GM04503 (cell line): ENCODE measurements at regions not wholly inside any gene's neighbourhood (a gene's known extent, or its start where the extent isn't known, plus 50 kb on each side); places are given as distances from the start of the nearest gene placed in this dataset.
A peak's percentile ranks its signal among the peaks of the same experiment; 100 is the strongest.
"Not testable (repeated sequence)": the region's sequence is repeated elsewhere in the genome, so short reads cannot be mapped to it uniquely, and the experiment has no call there.

Experiments used
- DNase-seq: peaks from one replicate; pipeline ENCODE4 v3.0.0-alpha.2; 2012; ENCODE audit warnings: low read depth

DNA sequence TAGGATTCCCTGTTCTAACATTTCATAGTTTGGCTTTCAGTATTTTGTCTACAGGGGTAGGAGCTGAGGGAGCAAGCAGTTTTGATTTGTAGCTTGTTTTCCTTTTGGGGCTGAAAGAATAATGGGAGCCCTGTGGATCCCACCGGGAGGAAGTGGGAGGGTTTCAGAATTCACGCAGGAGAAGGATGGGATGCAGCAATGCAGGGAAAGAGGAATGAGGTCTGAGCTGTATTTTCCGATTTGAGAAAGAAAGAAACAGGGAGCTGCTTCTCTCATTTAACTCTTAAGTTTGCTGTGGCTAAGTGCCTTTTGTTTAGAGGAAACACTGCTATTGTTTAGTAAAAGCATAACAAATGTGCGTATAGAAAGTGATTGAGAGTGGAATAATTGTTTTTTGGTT lies 141.0 kb downstream of the ADCYAP1 start:
- DNase-seq = no peak

DNA sequence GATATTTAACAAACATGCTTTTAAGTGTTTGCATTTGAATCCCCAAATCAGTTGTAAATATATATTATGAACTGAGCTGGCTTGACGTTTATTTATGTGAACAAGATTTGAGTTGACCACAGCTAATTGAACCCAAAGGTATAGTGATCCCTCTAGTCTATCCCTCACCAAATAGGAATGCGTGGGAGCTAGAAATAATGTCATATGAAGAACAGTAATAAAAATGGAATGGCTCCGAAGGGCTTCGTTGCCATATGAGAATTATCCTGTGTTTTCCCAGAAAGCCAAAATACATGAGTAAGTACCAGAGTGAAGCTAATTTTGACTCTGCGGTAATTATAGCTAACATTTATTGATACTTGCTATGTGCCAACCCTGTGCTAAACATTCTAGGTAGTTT lies 142.7 kb downstream of the ADCYAP1 start:
- peak; percentile 60 for DNase-seq

DNA sequence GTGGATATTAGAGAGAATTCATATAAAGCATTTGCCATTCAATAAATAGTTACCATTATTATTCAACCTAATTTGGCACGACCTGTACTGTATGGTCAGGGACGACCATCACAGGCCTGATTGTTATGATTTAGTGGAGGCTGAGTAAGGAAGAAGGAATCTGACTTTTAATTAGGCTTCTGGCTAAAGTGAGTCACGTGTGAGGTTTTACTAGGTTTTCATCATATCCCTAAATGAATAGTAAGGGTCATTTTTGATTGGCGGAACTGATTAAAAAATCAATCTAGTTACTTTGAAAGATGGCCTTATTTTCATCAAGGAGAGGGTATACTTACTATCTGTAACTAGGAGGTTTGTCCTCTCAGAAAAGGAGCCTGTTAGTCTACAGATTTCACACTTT lies 143.4 kb downstream of the ADCYAP1 start:
- DNase-seq = peak; percentile 24

DNA sequence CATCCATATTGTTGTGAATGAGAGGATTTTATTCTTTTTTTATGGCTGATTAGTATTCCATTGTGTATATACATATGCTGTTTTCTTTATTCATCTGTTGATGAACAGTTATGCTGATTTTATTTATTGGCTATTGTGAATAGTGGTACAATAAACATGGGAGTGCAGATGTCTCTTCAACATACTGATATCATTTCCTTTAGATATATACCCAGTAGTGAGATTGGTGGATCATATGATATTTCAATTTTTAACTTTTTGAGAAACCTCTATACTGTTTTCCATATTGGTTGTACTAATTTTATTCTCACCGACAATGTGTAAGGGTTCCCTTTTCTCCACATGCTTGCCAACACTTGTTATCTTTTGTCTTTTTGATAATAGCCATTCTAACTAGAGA lies 144.5 kb downstream of the ADCYAP1 start:
- no peak for DNase-seq

DNA sequence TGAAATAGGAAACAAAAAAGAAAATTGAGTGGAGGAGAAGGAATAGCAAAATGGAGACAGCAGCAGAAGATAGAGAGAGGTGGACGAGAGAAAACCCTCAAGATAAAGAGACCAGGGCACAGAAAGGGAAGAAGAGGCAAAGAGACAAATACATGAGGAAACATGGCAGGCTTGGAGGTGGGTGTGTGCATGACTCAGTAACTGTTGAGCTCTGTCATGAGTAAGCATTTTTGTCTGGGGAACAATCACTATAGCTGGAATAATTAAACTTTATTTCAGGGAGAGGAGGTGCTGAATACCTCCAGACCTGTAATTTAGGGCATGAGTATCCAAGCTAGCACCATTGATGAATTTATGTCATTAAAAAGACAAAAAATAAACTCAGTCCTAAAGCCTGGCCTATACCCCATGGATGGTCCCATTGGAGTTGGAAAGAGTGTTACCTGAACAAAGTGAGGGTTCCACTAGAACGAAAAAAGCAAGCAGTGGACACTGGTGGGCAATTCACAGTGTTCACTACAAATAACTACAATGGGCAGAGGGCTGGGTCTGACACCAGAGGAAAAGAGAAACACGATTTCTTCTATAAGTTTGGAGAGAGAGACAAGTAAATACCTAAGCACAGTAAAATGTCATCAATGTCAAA lies 145.5 kb downstream of the ADCYAP1 start:
- DNase-seq = no peak

DNA sequence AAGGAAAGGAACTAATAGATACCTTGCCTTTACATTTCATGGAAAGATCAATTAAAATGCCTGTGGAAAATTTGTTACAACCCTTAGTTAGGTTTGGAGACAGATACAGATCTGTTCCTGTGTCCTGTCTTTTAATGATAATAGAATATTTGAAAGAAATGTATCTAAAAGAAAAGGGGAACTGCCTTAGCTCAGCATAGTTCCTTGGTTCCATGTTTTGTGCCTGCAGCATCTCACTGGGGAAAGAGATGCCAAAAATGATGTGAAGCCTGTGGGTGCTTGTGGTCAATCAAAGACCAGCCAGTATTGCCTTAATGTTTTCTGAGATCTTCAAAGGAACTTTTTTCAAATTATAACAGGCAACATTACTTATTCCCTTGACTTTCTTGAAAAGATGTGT lies 147.6 kb downstream of the ADCYAP1 start:
- DNase-seq = no peak

DNA sequence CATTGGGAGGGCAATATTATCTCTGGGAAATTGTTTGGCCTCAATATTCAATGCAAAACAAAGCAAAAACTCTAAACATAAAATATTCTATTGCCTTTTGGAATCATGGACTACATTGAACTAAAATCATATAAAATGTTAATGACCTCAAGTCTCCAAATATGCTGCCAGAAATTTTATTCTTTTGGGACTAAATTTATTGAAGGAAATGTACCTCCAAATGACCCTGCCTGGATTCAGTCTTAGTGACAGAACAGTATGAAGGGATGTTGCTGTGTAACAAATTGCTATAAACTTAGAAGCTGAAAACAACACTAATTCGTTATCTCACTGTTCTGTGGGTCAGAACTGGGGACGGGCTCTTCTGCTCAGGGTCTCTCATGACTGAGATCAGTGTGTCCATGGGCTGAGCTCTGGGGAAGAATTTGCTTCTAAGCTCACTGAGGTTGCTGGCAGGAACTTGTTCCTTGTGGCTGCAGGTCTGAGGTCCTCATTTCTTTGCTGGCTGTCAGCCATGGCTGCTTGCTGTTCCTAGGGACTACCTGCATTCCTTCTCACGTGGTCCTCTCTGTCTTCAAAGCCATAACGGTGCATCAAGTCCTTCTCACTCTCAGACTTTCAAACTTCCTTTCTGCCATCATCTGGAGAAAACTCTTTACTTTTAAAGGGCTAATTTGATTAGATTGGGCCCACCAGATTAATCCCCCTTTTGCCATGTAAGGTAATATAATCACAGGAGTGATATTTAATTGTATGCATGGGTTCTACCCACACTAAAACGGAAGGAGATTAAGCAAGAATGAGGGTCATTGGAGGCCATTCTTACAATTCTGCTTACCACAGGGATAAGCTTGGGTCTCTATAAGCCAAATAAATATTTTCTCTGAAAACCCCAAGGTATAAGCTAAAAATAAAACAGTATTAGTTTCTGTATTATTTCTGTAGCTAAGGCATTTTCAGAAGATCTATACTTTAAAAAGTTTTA lies 149.0 kb downstream of the ADCYAP1 start:
- DNase-seq = no peak

DNA sequence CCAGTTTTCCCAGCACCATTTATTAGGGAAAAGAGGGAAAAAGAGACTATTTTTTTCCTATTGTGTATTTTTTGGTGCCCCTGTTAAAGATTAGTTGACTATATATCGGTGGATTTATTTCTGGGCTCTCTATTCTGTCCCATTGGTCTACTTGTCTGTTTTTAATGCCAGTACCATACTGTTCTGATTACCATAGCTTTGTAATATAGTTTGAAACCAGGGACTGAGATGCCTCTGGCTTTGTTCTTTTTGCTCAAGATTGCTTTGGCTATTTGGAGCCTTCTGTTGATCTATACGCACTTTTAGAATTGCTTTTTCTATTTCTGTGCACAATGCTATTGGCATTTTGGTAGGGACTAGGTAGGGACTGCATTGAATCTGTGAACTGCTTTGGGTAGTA lies 151.7 kb downstream of the ADCYAP1 start:
- DNase-seq = no peak

DNA sequence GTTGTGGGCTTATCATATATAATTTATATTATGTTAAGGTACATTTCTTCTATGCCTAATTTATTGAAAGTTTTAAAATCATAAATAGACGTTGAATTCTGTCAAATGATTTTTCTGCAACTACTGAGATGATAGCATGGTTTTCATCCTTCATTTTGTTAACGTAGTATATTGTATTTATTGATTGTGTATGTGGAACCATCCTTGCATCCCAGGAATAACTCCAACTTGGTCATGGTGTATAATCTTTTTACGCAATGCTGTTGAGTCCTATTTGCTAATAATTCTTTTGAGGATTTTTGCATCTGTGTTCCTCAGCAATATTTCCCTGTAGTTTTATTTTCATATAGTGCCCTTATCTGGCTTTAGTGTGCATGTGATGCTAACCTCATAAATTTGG lies 152.7 kb downstream of the ADCYAP1 start:
- DNase-seq = no peak

DNA sequence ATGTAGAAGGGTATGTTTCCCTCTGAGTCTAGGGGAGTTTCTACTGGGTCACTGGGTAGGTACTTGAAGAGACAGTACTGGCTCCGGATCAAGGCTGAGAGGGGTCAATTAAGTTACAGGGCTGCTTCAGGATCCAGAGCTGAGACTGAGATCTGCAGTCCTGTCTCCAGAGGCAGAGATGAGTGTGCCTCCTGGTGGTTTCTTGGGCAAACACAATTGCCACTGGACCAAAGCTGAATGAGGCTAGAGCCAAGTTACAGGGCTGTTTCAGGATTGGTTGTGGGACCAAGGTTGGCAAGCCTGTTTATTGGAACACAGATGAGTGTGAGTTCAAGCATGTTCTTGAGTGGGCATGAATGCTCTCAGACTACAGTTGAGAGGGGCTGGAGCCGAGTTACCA lies 157.9 kb downstream of the ADCYAP1 start:
- DNase-seq = no peak

DNA sequence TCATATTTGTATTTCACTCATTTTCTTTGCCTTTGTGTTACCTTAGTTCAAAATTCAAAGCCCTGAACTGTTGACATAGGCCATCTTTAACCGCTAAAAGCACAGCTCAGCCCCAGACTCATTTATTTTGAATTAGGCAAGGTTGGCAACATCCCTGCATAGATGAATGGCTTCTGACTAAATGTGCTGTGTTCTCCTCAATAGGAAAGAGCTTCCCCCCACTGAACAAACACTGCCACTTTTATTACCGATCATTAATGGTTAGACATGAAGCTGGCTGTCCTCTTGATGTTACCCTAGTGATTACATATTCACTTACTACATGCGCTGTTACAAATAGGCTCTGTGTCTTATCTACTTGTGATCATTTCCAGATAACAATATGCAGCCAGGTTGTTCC lies 170.7 kb downstream of the ADCYAP1 start:
- DNase-seq = no peak

DNA sequence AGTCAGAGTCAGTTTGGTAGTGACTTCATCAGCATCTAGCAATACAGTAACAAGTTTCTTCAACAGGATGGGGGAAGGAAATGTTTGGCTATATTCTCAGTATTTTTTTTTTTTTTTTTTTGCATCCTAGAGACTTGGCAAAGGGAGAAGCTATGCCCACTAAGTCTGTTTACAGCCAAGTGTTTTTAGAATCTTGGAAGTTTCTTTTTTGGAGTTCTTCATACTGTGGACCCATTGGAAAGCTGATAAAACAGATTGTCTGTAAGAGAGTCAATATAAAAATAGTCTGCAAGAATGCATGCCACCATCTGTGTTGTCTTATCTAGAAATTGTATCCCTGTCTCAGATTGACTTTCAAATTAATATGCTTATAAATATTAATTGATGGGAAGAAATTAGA lies 171.2 kb downstream of the ADCYAP1 start:
- no peak for DNase-seq

DNA sequence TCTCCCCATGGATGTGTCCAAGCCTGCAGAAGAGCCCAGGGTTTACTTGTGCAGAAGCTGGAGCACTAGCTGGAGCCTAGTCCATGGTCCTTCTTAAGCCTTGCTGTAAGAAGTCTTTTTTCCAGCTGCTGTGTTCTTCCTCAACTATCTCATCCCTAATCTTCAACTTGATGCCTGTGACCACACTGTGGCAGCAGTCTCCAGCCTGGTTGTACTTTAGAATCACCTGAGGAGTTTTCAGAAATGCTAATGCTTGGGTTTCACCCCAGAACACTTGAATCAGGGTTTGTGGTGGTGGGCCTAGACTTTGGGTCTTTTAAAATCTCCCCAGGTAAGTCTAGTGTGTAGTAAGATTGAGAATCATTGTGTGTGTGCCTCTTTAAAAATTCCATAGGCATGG lies 173.6 kb downstream of the ADCYAP1 start:
- DNase-seq = no peak

DNA sequence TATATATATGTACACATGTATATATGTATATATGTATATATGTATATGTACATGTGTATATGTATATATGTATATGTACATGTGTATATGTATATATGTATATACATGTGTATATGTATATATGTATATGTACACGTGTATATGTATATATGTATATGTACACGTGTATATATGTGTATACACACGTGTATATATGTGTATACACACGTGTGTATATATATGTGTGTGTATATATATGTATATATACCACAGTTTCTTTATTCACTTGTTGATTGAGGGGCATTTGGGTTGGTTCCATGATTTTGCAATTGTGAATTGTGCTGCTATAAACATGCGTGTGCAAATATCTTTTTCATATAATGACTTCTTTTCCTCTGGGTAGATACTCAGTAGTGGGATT lies 179.0 kb downstream of the ADCYAP1 start:
- DNase-seq = not testable (repeated sequence)

DNA sequence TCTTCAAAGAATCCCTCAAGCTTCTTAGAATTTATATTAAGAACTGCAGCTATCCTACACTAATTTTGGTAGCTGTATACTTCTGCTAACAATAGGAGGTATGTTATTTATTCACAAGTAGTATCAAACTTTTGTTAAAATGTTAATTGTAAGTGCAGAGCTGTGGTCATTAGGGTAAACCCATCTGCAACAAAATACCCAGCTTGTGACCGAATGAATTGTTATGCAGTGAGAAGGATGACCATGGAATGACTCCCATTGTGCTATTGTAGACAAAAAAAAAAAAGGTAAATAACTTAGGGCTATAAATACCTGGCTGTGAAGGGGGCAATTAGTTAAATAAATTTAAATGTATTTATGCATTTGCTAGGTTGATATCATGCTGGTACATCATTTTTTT lies 186.1 kb downstream of the ADCYAP1 start:
- DNase-seq = no peak

DNA sequence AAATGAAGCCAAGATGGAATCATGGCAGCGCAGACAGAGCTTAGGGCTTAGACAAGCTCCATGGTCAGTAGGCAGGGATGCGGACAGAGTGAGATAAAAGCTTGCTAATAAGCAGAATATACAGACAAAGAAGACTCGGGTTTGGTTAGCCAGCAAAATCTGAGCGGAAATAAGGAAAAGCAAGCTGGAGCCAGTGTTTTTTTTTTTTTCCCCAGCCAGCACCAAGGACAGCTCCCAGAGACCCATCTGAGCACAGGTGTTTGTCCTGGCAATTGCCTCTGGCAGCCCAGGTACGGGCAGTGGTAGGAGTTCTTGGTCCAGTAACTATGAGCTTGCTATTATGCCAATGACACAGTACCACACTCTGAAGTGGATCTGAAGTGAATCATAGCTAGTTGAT lies 187.6 kb downstream of the ADCYAP1 start:
- DNase-seq = no peak

DNA sequence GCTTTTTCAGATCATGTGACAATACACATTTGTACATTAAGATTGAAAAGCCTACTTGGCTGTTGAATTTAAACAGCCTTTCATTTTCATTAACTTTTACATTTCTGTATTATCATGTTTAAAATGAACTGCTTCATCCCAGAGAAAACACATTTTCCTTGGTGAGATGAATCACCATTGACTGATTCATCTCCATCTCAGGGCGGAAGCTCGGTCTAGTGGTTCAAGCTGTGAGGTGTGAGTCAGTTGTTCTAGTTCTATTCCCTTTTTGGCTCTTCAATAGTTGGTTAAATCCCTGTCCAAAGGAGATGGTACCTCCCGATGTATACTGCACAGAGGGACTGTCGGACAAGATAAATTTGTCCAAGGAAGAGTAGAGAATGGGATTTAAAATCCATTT lies 189.7 kb downstream of the ADCYAP1 start:
- DNase-seq = peak; percentile 10

DNA sequence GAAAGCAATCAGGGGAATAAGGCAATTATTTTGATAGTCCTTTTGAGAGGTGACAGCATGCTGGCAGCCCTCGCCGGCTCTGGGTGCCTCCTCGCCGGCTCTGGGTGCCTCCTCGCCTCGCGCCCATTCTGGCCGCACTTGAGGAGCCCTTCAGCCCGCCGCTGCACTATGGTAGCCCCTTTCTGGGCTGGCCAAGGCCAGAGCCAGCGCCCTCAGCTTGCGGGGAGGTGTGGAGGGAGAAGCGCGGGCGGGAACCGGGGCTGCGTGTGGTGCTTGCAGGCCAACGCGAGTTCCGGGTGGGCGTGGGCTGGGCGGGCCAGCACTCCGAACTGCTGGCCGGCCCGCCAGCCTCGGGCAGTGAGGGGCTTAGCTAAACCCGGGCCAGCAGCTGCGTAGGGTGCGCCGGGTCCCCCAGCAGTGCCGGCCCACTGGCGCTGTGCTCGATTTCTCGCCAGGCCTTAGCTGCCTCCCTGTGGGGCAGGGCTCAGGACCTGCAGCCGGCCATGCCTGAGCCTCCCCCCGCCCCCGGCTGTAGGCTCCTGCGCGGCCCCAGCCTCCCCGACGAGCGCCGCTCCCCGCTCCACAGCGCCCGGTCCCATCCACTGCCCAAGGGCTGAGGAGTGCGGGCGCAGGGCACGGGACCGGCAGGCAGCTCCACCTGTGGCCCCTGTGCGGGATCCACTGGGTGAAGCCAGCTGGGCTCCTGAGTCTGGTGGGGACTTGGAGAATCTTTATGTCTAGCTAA lies 193.5 kb downstream of the ADCYAP1 start:
- DNase-seq = not testable (repeated sequence)

DNA sequence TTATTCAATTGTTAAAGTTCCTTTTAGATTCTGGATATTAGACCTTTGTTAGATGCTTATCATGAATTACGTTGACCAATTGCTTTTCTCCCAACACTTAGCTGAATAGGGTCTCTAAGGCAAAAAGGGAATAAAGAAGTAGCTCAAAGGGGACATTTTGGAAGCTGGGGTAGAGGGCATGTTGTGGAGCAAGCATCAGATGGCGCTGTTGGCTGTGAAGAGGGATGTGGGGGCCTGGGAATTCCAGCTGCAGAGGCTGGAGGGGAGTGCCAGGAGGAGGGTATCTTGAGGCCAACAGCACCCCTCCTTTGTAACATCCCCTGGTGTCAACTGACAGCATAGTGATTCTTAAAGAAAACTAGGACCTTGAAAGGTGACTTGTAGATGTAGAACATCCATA lies 198.2 kb downstream of the ADCYAP1 start:
- DNase-seq = no peak

DNA sequence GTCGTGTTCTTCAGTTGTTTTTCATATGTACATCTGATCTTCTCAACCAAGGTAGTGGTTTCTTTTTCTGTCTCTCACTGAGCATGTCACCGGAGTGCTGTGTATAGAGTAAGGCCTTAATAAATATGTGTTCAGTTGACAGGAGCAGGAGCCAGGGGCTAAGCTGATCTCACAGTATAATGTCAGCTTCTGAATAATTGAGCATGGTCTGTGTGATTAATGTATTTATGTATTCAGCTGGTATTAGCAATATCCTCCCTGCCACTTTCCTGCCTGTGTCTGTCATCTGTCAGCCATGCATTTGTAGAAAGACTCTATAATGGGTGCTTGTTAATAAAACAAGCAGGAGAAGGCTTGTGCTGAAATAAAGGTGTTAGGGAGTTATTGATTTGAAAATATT lies 198.9 kb downstream of the ADCYAP1 start:
- no peak for DNase-seq

DNA sequence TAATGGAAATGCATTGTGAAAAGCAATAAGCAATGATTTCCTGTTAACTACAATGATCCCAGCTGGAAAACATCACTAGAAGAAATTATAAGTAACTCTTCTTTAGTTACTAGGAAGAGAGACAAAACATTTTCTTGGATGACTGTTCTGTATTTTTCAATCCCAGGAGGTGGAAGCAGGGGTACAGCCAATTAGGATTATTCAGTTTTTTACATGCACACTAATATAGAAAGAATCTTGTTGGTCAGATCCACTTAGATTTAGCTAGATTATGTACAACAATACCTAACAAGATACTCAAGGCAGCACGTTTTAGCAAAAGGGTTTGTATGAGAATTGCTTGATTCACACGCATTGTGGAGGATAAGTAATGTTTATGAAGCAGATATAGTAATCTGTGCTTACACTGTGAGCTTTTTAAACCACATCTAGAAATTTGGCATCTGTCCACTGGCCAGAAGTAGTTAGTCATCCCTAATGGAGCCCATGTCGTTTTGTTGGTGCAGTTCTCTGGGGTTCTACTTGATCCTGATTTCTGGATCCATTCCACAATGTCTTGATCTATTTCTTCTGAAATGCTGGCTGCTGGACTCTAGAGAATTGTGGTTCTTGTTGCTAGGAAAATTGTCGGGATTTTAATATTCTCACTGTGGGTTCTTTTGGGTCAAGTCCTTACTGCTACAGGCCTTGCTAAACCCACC lies 199.7 kb downstream of the ADCYAP1 start:
- peak; percentile 44 for DNase-seq

DNA sequence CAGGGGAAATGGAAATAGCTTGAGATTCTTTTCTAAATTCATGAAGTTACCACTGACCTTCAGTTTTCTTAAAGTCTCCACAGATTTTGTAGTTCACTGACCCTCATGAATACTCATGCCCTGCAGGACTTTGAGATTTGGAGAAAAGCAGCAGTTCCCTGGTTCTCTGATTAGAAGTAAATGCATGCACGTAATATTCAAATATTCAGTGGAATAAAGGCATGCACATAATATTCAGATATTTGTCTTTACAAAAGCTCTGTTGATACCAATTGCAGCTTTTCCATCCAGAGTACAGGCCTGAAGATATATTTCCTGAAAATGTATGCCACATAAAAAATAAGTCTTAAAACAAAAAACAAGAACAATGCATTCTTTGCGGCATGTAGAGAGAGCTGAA lies 219.8 kb downstream of the ADCYAP1 start:
- DNase-seq = no peak
